Keratinocyte (primary cell): ENCODE measurements at regions not wholly inside any gene's neighbourhood (a gene's known extent, or its start where the extent isn't known, plus 50 kb on each side); places are given as distances from the start of the nearest gene placed in this dataset.

Experiments
- EZH2 ChIP-seq: IDR thresholded peaks from one replicate; pipeline ENCODE4 v1.6.1; 2012; ENCODE audit warnings: inconsistent platforms, mild to moderate bottlenecking, low read length, moderate library complexity
- TF ChIP-seq, protein P1 (sequence below), 3 experiments: IDR thresholded peaks in 1 of 3; conservative IDR thresholded peaks in 1 of 3; optimal IDR thresholded peaks in 1 of 3; 2 replicates in 2 of 3; 3 replicates in 1 of 3; pipeline versions ENCODE3 to v1.5.1; 2011; ENCODE audit warnings: low read length in 3 of 3, mild to moderate bottlenecking in 3 of 3, moderate library complexity in 2 of 3, control low read depth in 1 of 3, inconsistent platforms in 1 of 3; ENCODE audit not compliant: insufficient read depth in 2 of 3; ENCODE audit errors: extremely low read depth in 1 of 3

DNA sequence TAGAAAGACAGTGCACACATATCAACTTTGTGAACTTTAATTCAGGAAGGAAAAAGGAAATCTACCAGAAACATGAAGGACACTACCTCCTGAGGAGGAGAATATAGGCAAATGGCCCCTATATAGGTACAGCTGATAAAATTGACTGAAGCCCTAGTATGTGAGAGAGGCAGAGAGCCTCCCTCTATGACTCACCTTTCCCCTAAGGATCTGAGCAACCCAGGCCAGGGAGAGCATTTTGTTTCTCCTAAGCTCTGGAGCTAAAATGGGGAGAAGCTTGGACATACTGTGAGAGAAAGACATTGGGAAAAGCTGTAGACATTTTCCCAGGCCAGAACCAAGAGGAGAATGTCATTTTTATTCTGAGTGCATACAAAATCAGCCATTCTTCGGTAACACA lies 303.5 kb downstream of the AHR start:
- TF ChIP-seq, protein P1, sequence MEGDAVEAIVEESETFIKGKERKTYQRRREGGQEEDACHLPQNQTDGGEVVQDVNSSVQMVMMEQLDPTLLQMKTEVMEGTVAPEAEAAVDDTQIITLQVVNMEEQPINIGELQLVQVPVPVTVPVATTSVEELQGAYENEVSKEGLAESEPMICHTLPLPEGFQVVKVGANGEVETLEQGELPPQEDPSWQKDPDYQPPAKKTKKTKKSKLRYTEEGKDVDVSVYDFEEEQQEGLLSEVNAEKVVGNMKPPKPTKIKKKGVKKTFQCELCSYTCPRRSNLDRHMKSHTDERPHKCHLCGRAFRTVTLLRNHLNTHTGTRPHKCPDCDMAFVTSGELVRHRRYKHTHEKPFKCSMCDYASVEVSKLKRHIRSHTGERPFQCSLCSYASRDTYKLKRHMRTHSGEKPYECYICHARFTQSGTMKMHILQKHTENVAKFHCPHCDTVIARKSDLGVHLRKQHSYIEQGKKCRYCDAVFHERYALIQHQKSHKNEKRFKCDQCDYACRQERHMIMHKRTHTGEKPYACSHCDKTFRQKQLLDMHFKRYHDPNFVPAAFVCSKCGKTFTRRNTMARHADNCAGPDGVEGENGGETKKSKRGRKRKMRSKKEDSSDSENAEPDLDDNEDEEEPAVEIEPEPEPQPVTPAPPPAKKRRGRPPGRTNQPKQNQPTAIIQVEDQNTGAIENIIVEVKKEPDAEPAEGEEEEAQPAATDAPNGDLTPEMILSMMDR (optimal IDR thresholded peaks at IDR 0.05 in 1 of 3, IDR thresholded peaks at IDR 0.05 in 1 of 3, conservative IDR thresholded peaks at IDR 0.05 in 1 of 3; ENCODE audit: extremely low read depth in 1 of 3, insufficient read depth in 2 of 3, low read length in 3 of 3): no peak
- TF ChIP-seq EZH2: no peak
